HG03060 (cell line): ENCODE measurements at regions not wholly inside any gene's neighbourhood (a gene's known extent, or its start where the extent isn't known, plus 50 kb on each side); places are given as distances from the start of the nearest gene placed in this dataset.
"Not testable (repeated sequence)": the region's sequence is repeated elsewhere in the genome, so short reads cannot be mapped to it uniquely, and the experiment has no call there.

Experiments
- ATAC-seq: cut with Tn5 transposase; IDR thresholded peaks from one replicate; pipeline ENCODE4 v1.9.1; 2021; ENCODE audit warnings: low read depth, moderate number of reproducible peaks; ENCODE audit not compliant: unreplicated experiment

DNA sequence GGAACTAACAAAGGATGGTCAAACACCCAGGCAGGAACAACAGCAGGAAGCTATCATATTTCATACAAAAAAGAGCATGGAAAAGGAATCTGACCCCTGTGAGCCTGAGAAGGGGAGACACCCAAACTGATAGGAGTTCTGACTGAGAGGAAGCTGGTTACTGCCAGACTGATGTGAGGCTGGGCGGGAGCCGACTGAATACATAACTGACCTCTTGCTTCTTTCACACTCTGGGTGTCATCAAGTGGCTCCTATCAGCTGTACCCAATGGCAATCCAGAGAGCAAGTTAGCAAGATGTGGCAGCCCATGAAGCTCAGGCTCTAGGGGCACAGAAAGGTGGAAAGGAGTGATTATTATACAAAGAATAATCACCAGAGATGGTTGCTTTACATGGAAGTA, 795.1 kb upstream of the HS3ST5 start:
- no peak for ATAC-seq

DNA sequence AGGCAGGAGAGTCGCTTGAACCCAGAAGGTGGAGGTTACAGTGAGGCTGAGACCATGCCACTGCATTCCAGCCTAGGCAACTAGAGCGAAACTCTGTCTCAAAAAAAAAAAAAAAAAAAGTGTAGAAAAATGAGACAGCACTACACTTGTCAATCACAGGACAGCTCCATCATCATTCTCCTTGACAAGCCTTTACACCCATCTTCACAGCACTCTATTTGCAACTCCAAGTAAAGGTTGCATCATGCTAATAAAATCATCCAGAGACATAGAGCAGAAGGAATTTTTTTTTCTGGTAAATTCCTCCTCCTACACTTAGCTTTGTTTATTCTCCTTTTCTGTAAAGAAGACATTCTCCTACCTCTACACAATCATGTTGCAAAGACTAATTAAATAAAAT, 791.0 kb upstream of the HS3ST5 start:
- no peak for ATAC-seq

DNA sequence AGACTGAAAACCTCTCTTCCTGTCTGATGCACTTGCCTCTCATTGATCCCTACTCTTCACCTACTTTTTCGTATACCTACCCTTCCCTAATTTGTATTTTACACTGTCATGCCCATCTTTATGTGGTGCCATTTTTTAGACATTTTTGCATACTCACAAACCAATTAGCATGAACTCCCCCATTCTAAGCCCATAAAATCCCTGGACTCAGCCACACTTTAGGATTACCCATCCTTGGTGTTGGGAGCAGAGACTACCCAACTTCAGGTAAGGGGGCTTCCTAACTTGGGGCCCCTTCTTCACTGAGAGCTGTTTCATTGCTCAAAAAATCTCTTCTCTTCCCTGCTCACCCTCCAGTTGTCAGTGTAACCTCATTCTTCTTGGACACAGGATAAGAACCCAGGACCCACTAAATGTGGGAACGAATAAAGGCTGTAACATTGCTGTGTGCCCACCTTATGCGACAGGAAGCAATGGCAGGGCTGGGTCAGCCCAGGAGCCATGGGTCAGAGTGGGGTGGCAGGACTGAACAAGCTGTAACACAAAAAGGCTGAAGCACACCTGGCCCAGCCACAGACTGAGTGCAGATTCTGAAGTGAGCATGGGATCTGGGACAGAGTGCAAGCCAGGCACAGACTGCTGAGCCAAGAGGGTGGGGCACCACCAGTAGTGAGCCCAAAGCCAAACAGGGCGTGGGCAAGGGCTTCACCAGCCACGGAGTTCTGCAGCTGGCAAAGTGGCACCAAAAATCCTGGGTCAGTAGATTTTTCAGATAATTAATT, 789.1 kb upstream of the HS3ST5 start:
- no peak for ATAC-seq

DNA sequence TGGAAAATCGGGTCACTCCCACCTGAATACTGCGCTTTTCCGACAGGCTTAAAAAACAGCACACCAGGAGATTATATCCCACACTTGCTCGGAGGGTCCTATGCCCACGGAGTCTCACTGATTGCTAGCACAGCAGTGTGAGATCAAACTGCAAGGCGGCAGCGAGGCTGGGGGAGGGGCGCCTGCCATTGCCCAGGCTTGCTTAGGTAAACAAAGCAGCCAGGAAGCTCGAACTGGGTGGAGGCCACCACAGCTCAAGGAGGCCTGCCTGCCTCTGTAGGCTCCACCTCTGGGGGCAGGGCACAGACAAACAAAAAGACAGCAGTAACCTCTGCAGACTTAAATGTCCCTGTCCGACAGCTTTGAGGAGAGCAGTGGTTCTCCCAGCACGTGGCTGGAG, 778.7 kb upstream of the HS3ST5 start:
- ATAC-seq = not testable (repeated sequence)

DNA sequence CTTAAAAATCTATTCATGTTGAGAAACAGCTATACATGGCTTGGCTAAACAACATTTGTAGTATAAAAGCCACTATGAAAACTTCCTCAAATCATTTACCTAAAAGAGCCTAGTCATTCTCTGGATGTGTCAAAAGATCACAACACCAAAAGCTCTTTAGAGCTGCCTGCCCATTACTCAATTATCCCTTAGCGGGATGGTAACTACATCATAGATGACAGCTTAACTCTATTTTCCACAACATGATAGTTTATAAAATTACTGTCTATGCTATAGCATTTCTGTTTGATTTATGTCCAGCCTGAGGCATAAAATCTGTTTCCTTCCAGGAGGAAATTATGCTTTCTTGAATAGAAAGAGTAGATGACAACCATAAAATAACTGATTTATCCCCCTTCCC, 777.6 kb upstream of the HS3ST5 start:
- no peak for ATAC-seq

DNA sequence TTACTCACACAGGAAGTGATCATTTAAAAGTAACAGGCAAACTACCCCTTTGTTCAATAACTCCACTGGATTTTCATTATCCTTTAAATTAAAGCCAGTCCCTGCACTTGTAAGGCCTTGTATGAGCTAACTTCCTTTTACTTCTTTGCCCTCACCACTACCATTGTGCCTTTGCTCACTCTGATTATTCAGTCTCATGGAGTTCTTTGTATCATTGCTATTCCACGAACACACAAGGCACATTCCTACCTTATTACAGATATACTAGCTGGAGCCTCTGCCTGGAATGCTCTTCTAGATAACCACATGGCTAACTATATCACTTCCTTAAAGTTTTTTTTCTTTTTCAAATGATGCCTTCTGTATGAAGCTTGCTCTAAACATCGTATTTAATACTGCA, 748.6 kb upstream of the HS3ST5 start:
- no peak for ATAC-seq

DNA sequence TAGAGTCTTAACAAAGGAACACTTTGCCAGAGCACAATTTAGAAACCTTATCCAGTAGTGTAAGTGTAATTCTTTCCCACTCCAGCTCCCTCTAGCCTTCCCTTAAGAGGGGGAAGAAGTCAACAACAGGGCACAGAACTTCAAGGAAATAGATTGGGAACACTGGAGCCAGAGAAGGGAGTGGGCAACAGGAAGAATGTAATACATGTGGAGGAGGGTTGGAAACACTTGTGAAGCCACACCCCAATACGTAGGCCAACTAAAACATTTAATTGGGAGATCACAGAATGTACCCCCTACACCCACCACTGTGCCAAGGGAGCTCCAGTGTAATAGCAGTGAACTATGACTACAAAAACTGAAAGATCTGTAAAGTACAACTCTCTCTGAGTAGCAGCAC, 735.7 kb upstream of the HS3ST5 start:
- ATAC-seq = no peak

DNA sequence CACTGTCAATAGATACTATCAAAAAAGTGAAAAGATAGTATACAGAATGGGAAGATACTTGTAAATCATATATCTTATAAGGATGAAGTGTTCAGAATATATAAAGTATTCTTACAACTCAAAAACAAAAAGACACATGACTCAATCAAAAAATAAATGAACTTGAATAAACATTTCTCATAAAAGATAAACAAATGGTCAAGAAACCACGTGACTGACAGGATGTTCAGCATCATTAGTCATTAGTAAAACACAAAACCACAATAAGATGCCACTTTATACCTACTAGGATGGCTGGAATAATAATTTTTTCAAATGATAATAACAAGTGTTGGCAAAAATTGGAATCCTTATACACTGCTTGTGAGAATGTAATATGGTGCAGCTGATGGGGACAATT, 729.1 kb upstream of the HS3ST5 start:
- ATAC-seq = no peak

DNA sequence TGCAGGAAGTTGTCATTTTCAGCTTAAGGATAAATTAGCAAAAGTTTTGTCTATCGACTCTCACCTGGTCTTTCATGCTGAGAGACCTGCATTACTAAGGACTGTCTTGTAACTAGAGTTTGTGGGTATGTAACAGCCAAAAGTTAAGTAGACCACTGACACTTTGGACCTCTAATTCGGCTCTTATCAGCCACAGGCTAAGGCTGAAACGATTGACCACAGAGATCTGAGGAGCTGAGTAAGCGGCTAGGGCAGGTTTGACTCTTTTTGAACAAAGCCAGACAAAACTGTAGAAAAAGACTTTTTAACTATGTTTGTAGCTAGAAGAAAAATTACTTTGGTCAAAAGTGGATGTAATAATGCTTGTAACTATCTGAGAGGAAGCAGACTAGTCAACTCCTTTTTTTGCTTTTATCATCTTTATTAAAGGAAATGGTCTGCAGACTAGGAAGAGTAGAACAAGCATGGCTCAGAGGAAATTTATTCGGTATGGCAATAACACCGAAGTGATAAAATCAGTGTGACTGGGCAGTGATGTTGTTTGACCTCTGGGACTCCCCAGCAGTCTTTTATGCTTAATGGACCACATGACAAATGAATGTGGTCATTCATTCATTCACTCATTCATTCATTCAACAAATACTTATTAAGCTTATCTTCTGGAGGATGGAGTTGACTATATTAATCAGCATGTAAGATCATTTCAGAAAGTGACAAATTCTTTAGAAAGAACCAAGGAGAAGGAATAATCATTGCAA, 725.0 kb upstream of the HS3ST5 start:
- no peak for ATAC-seq

DNA sequence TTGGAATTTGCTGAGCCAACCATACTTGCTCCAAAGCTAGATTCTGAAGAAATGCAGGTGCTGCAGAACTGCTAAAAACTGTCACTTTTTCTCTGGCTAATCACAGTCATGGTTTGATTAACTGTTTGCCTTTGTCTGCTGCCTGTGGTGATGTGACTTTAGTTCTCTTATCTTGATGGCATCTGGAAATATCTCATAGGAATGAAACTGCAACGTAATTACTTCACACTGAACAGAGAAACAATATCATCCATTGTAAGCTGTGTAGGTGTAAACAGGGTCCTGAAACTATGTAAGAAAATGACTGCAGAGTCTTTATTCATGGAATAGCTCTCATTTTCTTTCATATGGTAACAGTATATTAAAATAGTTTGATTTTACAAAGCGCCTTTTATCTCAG, 721.9 kb upstream of the HS3ST5 start:
- ATAC-seq = no peak

DNA sequence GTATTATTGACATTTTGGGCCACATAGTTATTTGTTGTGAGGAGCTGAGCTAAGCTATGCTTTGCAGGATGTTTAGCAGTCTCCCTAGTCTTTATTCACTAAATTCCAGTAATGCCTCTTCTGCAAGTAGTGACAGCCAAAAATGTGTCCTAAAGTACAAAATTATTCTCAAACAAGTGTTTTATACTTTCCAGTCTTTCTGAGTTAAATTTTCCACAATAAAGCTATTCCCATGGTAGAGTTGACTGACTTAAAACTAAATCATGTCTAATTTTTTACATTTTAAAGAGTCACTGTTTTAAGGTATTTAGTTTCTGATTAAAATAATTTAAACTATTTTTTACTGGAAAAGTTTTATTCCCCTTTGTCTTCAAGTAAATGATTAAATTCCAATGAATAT, 717.8 kb upstream of the HS3ST5 start:
- ATAC-seq = no peak

DNA sequence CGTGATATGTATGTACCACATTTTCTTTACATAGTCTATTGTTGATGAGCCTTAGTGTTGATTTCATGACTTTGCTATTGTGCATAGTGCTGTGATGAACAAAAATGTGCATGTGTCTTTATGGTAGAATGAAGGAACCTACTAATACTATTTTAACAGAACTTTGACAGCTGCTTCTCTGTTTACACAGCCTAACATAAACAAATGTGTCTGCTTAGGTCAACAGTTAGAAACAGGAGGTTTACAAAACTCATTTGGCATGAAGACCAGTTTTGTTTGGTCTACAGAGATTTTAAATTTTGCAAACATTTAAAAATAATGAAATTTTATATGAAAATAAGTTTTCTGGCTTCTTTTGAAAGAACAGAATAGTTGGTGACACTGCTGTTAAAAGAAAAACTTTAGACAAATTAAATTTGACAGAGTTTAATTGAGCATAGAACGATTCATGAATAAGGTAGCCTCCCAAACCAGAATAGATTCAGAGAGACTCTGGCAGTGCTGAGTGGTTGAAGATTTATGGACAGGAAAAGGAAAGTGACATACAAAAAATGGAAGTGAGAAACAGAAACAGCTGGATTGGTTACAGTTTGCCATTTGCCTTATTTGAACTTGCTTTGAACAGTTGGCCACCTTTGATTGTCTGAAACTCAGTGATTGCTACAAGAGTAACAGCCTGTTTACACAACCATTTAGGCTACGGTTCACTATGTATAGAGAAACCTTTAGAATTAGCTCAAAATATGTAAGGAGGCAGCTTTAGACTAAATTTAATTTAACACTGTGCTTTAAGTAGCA, 715.8 kb upstream of the HS3ST5 start:
- no peak for ATAC-seq

DNA sequence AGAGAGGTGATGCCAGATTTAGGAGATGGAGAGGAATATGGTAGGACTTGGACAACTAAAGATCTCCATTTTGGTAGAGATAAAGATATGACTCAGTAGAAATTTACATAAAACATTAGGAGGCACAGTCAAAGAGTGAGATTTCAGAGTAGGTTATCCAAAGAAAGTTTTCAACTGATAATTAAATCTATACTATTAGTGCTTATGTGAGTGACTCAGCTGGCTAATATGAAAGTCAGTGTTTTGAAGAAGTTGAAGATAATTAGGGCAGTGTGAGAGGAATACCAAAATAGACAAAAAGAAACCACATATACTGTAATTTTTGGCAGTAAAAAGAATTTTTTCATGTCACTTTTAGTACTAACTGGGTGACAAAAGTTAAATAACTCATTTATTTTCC, 712.8 kb upstream of the HS3ST5 start:
- ATAC-seq = no peak

DNA sequence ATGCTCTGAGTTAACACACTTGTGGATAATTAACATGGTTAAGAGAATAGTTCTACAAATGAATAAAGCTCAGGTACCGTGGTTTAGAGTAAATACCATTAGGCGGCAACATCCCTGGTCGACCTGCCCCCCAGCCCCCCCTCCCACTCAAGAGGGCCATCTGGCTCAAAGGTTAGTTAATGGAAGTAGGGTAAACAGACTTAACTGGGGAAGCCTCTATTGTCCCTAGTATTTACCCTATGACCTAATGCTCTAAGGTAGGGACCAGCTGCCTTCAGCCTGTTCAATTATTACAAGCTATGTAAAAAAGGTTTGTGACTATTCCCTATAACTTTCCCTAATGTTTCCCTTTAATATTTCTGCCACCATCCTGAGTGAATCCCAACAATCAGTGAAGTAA, 711.4 kb upstream of the HS3ST5 start:
- ATAC-seq = not testable (repeated sequence)

DNA sequence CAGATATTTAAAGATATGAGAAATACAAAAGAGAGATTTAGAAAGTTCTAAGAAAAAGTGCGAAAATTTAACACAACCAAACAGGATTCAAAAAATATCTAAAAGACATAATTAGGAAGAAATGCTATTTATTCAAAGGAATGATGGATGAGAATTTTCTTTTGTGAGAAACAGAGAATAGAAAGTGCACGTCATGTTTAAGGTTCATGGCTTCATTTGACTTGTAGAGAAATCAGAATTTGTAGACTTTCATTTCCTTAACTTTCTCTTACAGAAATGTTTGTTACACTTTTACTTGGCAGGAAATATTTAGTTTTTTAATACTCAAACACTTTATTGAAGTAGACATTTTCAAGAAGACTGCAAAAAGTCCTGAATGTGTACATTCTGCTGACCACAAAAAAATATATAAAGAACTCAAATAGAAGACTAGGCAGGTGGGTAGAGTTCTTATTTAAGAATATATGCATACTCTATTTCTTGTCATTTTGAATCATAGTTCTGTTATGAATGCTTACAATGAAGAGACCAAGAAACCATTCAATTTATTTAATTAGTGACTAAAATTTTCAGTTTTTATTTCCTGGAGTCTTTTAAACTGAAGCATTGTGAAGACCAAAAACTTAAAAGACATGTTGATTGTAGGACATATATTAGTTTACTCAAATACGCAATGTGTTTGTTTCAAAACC, 710.5 kb upstream of the HS3ST5 start:
- ATAC-seq = no peak

DNA sequence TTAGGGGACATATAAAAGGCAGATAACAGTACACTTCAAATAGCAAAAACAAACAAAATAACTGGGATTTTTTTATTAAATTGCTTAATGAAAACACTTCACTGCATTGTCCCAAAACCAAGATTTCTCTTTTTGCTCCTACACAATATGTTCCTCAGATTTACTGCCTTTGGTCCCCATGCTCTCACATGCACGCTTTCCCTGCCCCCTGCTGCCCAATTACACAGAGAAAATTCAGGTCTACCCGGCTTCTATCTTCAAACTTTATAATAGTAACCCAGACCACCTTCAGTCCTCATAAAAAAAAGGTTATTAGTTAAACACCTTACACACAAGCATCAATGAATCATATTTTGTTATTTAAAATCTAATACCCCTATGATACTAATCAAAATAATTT, 673.8 kb upstream of the HS3ST5 start:
- ATAC-seq = no peak

DNA sequence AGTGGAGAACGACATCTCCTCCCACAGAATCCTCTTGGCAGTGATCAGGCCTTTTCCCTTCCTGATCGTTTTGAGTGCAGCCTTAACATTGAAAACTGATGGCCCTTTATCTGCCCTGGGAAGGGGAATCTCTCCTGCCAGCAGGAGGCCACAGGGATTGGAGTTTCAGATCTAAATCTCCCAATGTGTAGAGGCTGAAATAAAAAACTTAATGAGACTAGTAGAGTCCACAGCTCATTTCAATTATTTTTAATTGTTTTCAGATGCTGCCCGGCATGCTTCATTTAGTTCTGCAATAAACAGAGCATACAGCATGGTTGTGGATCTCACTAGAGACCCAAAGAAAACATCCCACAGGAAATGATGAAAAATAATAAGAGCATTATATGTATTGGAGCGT, 662.2 kb upstream of the HS3ST5 start:
- no peak for ATAC-seq

DNA sequence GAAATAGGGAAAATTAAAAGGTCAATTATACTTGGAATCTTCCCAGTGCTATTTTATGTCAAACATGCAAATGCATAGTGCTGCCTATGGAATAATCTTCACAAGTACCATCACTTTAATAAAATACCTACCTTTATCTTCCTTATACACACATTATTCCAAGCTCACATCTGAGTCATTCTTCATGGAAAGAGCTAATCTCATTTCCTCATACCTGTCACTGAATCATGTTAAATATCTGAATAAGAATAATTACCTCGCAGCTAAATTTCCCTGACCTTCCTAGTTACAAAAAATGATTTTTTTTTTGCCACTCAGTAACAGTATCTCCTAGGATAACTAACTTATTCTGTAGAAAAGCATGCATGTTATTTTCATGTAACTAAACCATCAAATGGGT, 661.4 kb upstream of the HS3ST5 start:
- ATAC-seq = no peak

DNA sequence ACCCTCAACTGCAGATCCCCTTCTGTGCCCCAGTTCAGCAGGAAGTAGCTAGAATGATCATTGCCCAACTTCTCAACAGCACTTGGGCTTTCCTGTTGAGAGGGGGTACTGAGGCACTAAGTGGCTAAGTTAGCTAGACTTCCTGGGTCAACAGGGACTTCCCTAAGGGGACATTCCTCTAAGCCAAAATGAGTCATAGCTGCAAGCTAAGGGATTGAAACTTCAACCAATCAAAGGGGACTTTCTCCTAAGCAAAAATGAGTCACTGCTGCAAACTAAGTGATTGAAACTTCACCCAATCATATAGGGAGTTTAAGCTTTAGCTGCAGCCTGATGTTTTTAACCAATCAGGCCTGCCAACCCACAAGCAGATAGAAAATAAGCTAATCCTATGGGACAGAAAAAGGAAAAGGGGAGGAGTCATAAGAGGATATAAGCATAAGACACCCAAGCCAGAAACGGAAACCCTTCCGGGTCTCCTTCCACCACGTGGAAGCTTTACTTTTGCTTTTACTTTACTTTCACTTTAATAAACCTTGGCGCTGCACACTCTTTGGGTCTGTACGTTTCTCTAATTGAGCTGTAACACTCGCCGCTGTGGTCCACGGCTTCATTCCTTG, 659.0 kb upstream of the HS3ST5 start:
- no peak for ATAC-seq

DNA sequence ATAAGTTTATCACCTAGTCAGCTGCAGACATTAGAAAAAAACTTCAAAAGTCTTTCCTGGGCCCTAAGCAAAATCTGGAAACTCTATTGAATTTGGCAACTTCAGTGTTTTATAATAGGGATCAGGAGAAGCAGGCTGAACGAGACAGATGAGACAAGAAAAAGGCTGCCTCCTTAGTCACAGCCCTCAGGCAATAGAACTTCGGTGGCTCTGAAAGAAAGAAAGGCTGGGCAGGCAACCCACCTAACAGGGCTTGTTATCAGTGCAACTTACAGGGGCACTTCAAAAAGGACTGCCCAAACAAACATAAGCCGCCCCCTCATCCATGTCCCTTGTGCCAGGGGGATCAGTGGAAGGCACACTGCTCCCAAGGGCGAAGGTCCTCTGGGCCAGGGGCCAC, 657.9 kb upstream of the HS3ST5 start:
- ATAC-seq = no peak
